ENCODE measurements at regions not wholly inside any gene's neighbourhood (a gene's known extent, or its start where the extent isn't known, plus 50 kb on each side); places are given as distances from the start of the nearest gene placed in this dataset.

DNA sequence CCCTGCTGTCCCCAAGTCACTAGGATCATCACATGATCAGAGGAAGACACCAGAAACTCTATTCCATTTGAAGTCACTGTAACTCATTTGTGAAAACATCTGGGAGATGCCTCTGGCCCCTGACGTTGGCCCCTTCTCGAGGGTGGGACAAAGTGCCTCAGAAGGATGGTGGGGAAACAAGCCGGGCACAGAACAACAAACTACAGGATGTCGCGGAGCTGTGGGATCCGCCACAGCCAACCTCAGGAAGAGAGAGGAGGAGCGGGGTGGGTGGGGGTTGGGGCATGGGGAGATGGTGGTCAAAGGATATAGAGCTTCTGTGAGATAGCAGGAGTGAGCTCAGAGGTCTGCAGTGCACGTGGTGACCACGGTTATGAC lies 265.6 kb upstream of the TCERG1L start:
- no peaks in the 10 kb centered on the region for H3K27me3 ChIP-seq (ENCODE audit: control insufficient read depth in 2 of 2, insufficient read depth in 2 of 2, low read length in 2 of 2)
- H3K36me3 ChIP-seq (ENCODE audit: control insufficient read depth in 2 of 2, extremely low read depth in 1 of 2, insufficient read depth in 2 of 2, low read length in 2 of 2): no peaks in the 10 kb centered on the region
- H3K9me3 ChIP-seq (replicated peaks; ENCODE audit: control insufficient read depth, insufficient read depth, low read length): peaks cover 2% of the 10 kb centered on the region
- H3K4me1 ChIP-seq (ENCODE audit: control insufficient read depth, extremely low read depth, insufficient read depth, low read length): no peaks in the 10 kb centered on the region
- H3K79me2 ChIP-seq (ENCODE audit: control insufficient read depth, insufficient read depth, low read length): no peaks in the 10 kb centered on the region
- no peak overlapping the region for H3K4me2 ChIP-seq (ENCODE audit: insufficient read depth, low read length)
- H3K27ac ChIP-seq (ENCODE audit: insufficient read depth, low read depth, low read length): no peak overlapping the region
- no peak overlapping the region for H3K9ac ChIP-seq (replicated peaks; ENCODE audit: extremely low read depth, insufficient read depth, low read length)
- intact Hi-C loops (cut with micrococcal nuclease): no loop called here
- no peak overlapping the region for H2AFZ ChIP-seq (ENCODE audit: low read depth, low read length)
- no TSS peak for BruUV-seq (replicated peaks)
- ChIA-PET POLR2A (no interaction called here), CTCF (no interaction called here)
- H3K4me3 ChIP-seq (replicated peaks in 1 of 3; ENCODE audit: insufficient read depth in 1 of 3, low read depth in 1 of 3, low read length in 3 of 3): no peak overlapping the region
- TF ChIP-seq EZH2 (IDR thresholded peaks at IDR 0.05; ENCODE audit: borderline replicate concordance, low read depth, low read length, severe bottlenecking) (no peak), CTCF (IDR thresholded peaks at IDR 0.05; ENCODE audit: extremely low read depth in 1 of 2, insufficient read depth in 1 of 2, low read depth in 1 of 2, low read length in 2 of 2) (no peak), MYC (IDR thresholded peaks at IDR 0.05; ENCODE audit: low read depth, low read length) (no peak), JUN (IDR thresholded peaks at IDR 0.05; ENCODE audit: borderline replicate concordance, insufficient read depth, insufficient read length, low read depth) (no peak), POLR2AphosphoS5 (IDR thresholded peaks at IDR 0.05; ENCODE audit: insufficient read depth, low read depth, low read length) (no peak), GATA2 (IDR thresholded peaks at IDR 0.05; ENCODE audit: insufficient read depth, insufficient read length, low read depth, low read length) (no peak), MAX (IDR thresholded peaks at IDR 0.05; ENCODE audit: insufficient read depth, insufficient read length) (no peak), FOS (IDR thresholded peaks at IDR 0.05; ENCODE audit: borderline replicate concordance, insufficient read depth, low read length) (no peak), POLR2A (IDR thresholded peaks at IDR 0.05; ENCODE audit: low read depth, low read length) (no peak)
- H3K9me1 ChIP-seq (replicated peaks; ENCODE audit: control insufficient read depth, extremely low read depth, insufficient read depth, low read length): no peaks in the 10 kb centered on the region
- dilution Hi-C loops (cut with MboI; ENCODE audit: extremely low pct_ligation_motif_present, low sequenced_read_pairs): no loop called here
- no peaks in the 10 kb centered on the region for H4K20me1 ChIP-seq (replicated peaks; ENCODE audit: control insufficient read depth, extremely low read depth, insufficient read depth, low read length)
- no peak for DNase-seq (ENCODE audit: low read depth, low spot score)
- FAIRE-seq: no peak
